Heart left ventricle (tissue), 16 donors: ENCODE measurements at regions not wholly inside any gene's neighbourhood (a gene's known extent, or its start where the extent isn't known, plus 50 kb on each side); places are given as distances from the start of the nearest gene placed in this dataset.

ENCODE experiments used
- ATAC-seq, 4 donors: fragments of 200-7000 bp; cut with Tn5 transposase; one replicate each; pipeline ENCODE4 v1.9.1; 2020 to 2022; ENCODE audit warnings: moderate library complexity in 4 of 4, mild to moderate bottlenecking in 3 of 4, moderate number of reproducible peaks in 1 of 4
- DNase-seq, 5 donors: peaks; one replicate each; pipeline ENCODE4 v3.0.0-alpha.2; 2020
- H3K27ac ChIP-seq, 12 donors: fragments of 200-600 bp; sonication (generic) in 4 of 12; one replicate each; pipeline versions ENCODE4 v1.5.0 to v1.8.0; 2016 to 2022; ENCODE audit warnings: mild to moderate bottlenecking in 2 of 12
- H3K27me3 ChIP-seq, 9 donors: fragments of 200-600 bp; sonication (generic) in 2 of 9; one replicate each; pipeline versions ENCODE4 v1.5.1 to v1.8.0; 2016 to 2022; ENCODE audit warnings: mild to moderate bottlenecking in 3 of 9
- H3K36me3 ChIP-seq, 9 donors: fragments of 200-600 bp; sonication (generic) in 2 of 9; one replicate each; pipeline versions ENCODE4 v1.5.0 to v1.8.0; 2018 to 2022; ENCODE audit warnings: mild to moderate bottlenecking in 2 of 9
- H3K4me1 ChIP-seq, 12 donors: fragments of 200-600 bp; sonication (generic) in 4 of 12; one replicate each; pipeline versions ENCODE4 v1.5.0 to v1.8.0; 2016 to 2022; ENCODE audit warnings: mild to moderate bottlenecking in 3 of 12
- H3K4me3 ChIP-seq, 12 donors: fragments of 200-600 bp; sonication (generic) in 4 of 12; one replicate each; pipeline versions ENCODE4 v1.5.0 to v1.8.0; 2017 to 2022; ENCODE audit warnings: mild to moderate bottlenecking in 9 of 12, moderate library complexity in 4 of 12
- H3K9me3 ChIP-seq, 12 donors: fragments of 200-600 bp; sonication (generic) in 4 of 12; one replicate each; pipeline versions ENCODE4 v1.5.0 to v1.8.0; 2016 to 2022; ENCODE audit warnings: mild to moderate bottlenecking in 1 of 12
- POLR2A ChIP-seq, 2 donors: fragments of 450-650 bp; IDR thresholded peaks; one replicate each; pipeline ENCODE4 v1.6.1; 2017; ENCODE audit warnings: antibody characterized with exemption in 2 of 2, mild to moderate bottlenecking in 2 of 2, moderate library complexity in 2 of 2
- WGBS, 4 donors: extraction: QIAGEN DNeasy Blood & Tissue Kit in 2 of 4; methylation state at CpG; one replicate each; pipeline versions ENCODE4 v1.1.5 to v1.1.7; 2013 to 2018; 5-methylcytosine and 5-hydroxymethylcytosine counted together
- intact Hi-C, 10 donors: fragments of 100-400 bp; cut with DNase I; formaldehyde crosslinking; loops; one replicate each; pipeline versions ENCODE4 v1.11.1 to v1.14.2; 2022
- TF ChIP-seq, protein P1 (sequence below), 12 donors: fragments of 200-600 bp; sonication (generic) in 4 of 12; IDR thresholded peaks; one replicate each; pipeline versions ENCODE4 v1.5.0 to v1.8.0; 2018 to 2022; ENCODE audit warnings: antibody characterized with exemption in 12 of 12, mild to moderate bottlenecking in 5 of 12
- donor health status: ischemic (EF 13 %, LVEDD 7.1; RV severe dilation, severe dysfunction).
- donor health status: healthy with polysubstance abuse.
- donor health status: DM: no; HTN: yes; CAD: no.
- donor health status: DM: no; HTN: no; CAD: no.
- donor health status: ischemic (EF 25% LVEDD 6.9; RV normal size, moderate dysfunction).
- donor health status: ischemic (EF 25% LVEDD 5.7; RV mildly dilated, moderate dysfunction).
- donor health status: healthy.
- donor health status: DM: yes; HTN: yes; CAD: no.
- donor health status: ischemic (EF 35%, LVEDD 5.7; RV mildly dilated, moderate dysfunction).
- donor health status: nonischemic (EF 11% LVEDD 7.7; RV severe dilation, severe dysfunction).
- donor health status: DM: yes; HTN: yes; CAD: no.
- donor health status: PGD.
- donor health status: ischemic (EF 29% LVEDD 5.4; RV normal size, mild dysfunction).
- donor health status: nonischemic (EF 23%, LVEDD 6.1; RV moderate dilation, normal function).

DNA sequence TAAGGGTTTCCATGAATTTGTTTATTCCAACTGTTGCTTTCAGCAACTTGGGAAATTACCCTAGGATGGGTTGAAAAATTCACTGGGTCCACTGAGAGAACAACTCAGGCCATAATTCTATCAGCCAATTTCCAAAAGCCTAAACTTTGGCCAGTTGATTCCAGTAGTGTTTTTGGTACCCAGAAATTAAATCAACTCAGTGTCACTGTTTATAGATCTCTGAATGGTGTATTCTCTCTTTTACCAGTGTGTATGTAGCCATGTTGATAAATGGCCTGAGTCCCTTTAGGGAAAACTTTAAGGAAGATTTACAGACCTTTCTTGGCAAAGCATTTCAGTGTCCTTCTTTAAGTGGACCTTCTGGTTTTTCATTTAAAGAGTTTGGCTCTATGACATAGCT, 636.4 kb downstream of the OTOL1 start:
- no peaks in the 10 kb centered on the region for H3K4me1 ChIP-seq
- no peaks in the 10 kb centered on the region for H3K9me3 ChIP-seq
- H3K27me3 ChIP-seq = no peaks in the 10 kb centered on the region
- TF ChIP-seq POLR2A (IDR thresholded peaks at IDR 0.05) = no peak
- TF ChIP-seq, protein P1, sequence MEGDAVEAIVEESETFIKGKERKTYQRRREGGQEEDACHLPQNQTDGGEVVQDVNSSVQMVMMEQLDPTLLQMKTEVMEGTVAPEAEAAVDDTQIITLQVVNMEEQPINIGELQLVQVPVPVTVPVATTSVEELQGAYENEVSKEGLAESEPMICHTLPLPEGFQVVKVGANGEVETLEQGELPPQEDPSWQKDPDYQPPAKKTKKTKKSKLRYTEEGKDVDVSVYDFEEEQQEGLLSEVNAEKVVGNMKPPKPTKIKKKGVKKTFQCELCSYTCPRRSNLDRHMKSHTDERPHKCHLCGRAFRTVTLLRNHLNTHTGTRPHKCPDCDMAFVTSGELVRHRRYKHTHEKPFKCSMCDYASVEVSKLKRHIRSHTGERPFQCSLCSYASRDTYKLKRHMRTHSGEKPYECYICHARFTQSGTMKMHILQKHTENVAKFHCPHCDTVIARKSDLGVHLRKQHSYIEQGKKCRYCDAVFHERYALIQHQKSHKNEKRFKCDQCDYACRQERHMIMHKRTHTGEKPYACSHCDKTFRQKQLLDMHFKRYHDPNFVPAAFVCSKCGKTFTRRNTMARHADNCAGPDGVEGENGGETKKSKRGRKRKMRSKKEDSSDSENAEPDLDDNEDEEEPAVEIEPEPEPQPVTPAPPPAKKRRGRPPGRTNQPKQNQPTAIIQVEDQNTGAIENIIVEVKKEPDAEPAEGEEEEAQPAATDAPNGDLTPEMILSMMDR (IDR thresholded peaks at IDR 0.05) = no peak
- intact Hi-C loops = loop anchor here in 1 of 10 donors (10.0 kb wide), 1 partner anchor 62 kb away; no protein-coding TSS in a partner anchor
- ATAC-seq (no peak), DNase-seq (no peak)
- H3K4me3 ChIP-seq = no peak overlapping the region
- no peak overlapping the region for H3K27ac ChIP-seq
- no peaks in the 10 kb centered on the region for H3K36me3 ChIP-seq

DNA sequence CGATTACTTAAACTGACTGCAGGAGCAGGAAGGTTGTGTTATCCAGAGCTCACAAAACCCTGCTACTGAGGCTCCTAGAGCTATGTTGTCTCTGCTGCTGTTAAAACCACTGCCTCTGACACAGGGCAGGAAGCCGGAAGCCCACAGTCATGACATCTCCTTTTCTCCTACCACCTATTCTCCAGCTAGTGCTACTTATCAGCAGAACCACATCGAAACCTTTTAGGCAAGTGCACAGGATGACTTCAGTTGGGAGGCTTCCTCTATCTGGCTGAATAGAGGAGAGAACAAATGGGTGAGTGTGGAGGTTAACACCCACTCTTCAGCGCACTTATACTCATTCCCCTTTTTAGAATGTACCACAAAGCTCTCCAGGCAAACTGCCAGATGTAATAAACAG, 638.0 kb downstream of the OTOL1 start:
- no peak for ATAC-seq
- TF ChIP-seq POLR2A (IDR thresholded peaks at IDR 0.05) = no peak
- TF ChIP-seq, protein P1 (IDR thresholded peaks at IDR 0.05) = no peak
- Histone ChIP-seq H3K4me3 (no peak overlapping the region), H3K4me1 (peaks cover 0 to 3% (median 0%) of the 10 kb centered on the region in 12 donors), H3K27ac (no peak overlapping the region), H3K36me3 (no peaks in the 10 kb centered on the region), H3K9me3 (no peaks in the 10 kb centered on the region), H3K27me3 (no peaks in the 10 kb centered on the region)
- WGBS, 4 donors = 52 to 63% (median 56%) methylated on average over 4 of the region's 4 CpGs
- intact Hi-C loops = loop anchor here in 1 of 10 donors (10.0 kb wide), 1 partner anchor 60 kb away; no protein-coding TSS in a partner anchor
- DNase-seq = no peak

DNA sequence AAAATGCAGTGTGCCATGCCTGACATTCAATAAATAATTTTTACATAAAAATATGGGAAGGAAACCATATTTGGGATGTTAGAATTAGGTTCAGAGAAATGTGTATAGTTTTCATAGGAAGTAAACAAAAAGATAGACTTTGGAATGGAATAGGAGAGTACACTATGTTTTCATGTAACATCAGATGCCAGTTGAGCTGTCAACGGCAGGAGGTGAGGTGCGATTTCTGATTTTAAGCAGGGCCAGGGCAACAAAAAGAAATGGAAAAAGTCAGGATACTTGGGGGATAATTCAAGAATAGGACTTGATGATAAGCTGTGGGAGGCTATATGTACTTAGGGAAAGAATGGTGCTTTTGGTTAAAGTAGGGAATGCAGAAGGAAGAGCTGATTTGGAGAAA, 639.5 kb downstream of the OTOL1 start:
- Histone ChIP-seq H3K9me3 (no peaks in the 10 kb centered on the region), H3K36me3 (no peaks in the 10 kb centered on the region), H3K4me3 (no peak overlapping the region), H3K27me3 (no peaks in the 10 kb centered on the region), H3K27ac (peak overlapping the region in 4 of 12 donors; percentile 3 to 21 (median 7)), H3K4me1 (peaks cover 0 to 3% (median 0%) of the 10 kb centered on the region in 12 donors)
- DNase-seq (peak in 3 of 5 donors; percentile 25 to 32 (median 28)), ATAC-seq (peak in 3 of 4 donors; percentile 44 to 55 (median 46))
- 77 to 84% (median 80%) methylated on average over 2 of the region's 2 CpGs for WGBS, 4 donors
- TF ChIP-seq, protein P1 (IDR thresholded peaks at IDR 0.05) = no peak
- no peak for TF ChIP-seq POLR2A (IDR thresholded peaks at IDR 0.05)
- intact Hi-C loops = loop anchor here in 1 of 10 donors (10.0 kb wide), 1 partner anchor 59 kb away; no protein-coding TSS in a partner anchor

DNA sequence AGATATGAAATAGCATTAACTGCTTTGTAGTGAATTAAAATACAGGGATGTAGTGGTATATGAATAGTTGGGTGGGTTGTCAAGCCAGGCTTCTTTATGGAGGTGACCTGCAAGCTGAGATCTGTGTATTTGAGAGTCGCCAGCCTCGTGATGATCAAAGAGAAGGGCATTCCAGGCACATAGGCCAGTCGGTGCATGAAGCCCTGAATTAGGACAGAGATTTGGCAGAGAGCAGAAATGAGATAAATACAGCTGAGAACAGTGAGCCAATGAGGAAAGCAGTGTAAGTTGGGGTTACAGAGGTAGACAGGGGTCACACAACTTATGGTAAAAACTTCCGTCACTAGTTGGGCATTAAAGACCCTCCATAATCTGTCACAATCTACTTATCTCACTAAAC, 641.9 kb downstream of the OTOL1 start:
- peak in 4 of 5 donors; percentile 23 to 56 (median 40) for DNase-seq
- TF ChIP-seq, protein P1 (IDR thresholded peaks at IDR 0.05) = no peak
- TF ChIP-seq POLR2A (IDR thresholded peaks at IDR 0.05) = no peak
- peak; percentile 90 to 97 (median 96) for ATAC-seq
- no peaks in the 10 kb centered on the region for H3K36me3 ChIP-seq
- no peaks in the 10 kb centered on the region for H3K9me3 ChIP-seq
- no peaks in the 10 kb centered on the region for H3K27me3 ChIP-seq
- intact Hi-C loops = loop anchor here in 1 of 10 donors (10.0 kb wide), 1 partner anchor 56 kb away; no protein-coding TSS in a partner anchor
- H3K4me1 ChIP-seq = peaks cover 0 to 3% (median 0%) of the 10 kb centered on the region in 12 donors
- H3K4me3 ChIP-seq = no peak overlapping the region
- WGBS, 4 donors = 34 to 48% (median 39%) methylated on average over 4 of the region's 4 CpGs
- H3K27ac ChIP-seq = peak overlapping the region in 10 of 12 donors; percentile 17 to 83 (median 54)
